NCI-H510A treated with DMSO at 0.1 percent for 48 hours (cell line): ENCODE measurements at regions not wholly inside any gene's neighbourhood (a gene's known extent, or its start where the extent isn't known, plus 50 kb on each side); places are given as distances from the start of the nearest gene placed in this dataset.
"Not testable (repeated sequence)": the region's sequence is repeated elsewhere in the genome, so short reads cannot be mapped to it uniquely, and the experiment has no call there.

Experiments used
- DNase-seq: peaks from one replicate; lab custom pipeline; 2025; lab: John Stamatoyannopoulos, UW

DNA sequence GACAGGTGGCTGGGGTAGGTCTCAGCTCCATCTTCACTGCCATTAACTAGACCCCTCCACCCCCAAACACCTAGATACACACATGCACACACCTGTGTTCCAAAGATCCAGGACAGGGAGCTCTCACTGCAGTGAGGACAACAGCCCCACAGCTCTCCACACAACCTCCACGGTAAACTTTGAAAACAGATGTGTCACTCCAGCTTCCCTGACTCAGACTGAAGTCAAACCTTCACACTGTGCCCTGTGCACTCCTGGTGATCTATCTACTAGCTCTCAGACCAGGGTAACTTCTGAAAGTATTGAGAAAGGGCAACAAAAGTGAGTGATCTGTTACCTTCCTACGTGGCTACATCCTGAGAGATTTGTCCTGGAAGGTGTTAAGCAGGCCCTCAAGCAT, 519.8 kb downstream of the XPNPEP1 start:
- DNase-seq = no peak

DNA sequence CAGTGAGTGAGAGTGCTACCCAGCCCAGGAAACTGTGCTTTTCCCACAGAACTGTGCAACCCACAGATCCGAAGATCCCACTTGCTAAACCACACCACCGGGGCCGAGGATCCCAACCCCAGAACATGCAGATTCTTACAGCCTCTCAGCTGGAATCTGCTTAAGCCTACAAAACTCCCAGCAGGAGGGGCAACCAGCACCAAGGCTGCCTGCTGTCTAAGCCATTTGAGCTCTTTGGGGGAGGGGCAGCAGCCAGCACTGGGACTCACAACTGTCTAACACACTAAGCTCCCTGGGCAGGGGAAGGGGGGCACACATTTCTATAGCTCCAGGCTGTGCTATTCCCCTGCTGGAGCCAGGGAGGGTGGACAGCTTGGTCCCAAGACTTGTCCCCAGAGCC, 529.9 kb downstream of the XPNPEP1 start:
- DNase-seq = no peak

GRCh38 chr10:109386921-109387320, 536.4 kb downstream of the XPNPEP1 start:
- no peak for DNase-seq

GRCh38 chr10:109386101-109386500, 537.2 kb downstream of the XPNPEP1 start:
- no peak for DNase-seq

DNA sequence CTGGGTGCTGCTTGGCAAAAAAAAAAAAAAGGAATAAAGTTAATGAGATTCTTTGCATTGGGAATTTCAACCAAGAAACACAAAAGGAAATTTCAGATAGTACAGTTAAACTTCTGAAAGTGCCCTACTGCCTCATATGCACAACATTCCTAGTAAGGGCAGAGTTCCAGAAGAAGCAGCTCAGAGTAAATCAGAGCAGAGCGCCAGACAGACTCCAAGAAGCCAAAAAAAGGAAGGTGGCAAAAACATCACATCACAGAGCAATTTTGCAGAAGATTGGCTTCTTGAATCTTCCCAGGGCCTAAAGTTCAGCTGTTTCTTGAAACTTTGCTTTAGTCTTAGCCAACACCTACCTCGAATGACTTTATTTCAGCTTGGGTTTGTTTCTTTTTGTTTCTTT, 544.1 kb downstream of the XPNPEP1 start:
- no peak for DNase-seq

DNA sequence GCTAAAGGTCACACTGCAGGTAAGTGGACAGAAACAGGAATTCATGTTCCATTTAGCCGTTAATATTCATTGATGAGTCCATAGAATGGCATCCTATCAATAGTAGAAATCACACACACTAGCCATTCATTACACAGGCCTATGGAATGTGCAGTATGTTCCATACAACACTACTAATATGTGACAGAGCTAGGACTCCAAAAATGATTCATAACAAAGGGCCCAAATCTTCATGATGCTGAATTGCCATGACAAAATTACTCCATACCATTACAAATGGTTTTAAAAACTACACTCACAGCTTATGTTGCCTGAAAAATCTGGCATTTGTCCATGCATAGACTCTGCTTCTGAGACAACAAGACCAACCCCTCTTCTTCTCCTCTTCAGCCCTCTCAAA, 549.1 kb downstream of the XPNPEP1 start:
- no peak for DNase-seq

GRCh38 chr10:109359316-109359715, 564.0 kb downstream of the XPNPEP1 start:
- DNase-seq = no peak

DNA sequence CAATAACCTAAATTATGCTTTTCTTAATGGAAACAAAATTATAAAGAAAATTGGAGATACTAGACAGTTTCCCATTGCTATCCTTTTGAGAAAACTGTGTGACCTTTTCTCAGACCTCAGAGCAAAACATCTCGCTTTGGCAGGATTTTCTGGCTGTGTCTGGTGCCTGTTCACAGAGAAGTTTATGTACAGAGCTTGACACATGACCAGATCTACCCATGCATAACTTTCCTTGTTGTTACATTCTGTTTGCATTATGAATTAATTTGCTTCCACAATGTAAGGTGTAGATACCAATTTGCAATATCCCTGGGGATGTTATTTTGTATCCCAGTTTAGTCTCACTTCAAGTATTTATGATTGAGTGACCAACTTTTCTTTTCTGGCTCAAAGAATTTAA, 565.0 kb downstream of the XPNPEP1 start:
- DNase-seq = no peak

- no peak for DNase-seq
Observed at GRCh38 chr10:109348324-109348723, 575.0 kb downstream of the XPNPEP1 start.

GRCh38 chr10:109343293-109343692, 580.0 kb downstream of the XPNPEP1 start:
- DNase-seq = no peak

DNA sequence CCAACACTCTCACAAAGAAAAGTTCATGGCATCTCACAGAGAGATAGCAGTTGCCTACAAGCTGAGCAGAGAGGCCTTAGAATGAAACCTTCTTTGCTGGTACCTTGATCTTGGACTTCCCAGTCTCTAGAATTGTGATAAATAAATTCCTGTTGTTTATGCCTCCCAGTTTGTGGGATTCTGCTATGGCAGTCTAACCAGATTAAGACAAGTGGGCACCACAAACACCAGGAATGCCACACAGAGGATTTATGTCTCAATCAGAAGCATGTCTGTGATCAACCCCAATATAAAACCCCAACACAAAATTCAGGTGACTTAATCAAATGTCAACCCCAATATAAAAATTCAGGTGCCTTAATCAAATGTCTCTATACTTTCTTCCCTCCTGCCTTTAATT, 581.3 kb downstream of the XPNPEP1 start:
- DNase-seq = no peak

GRCh38 chr10:109328001-109328400, 595.3 kb downstream of the XPNPEP1 start:
- DNase-seq = no peak

GRCh38 chr10:109327266-109327665, 596.0 kb downstream of the XPNPEP1 start:
- no peak for DNase-seq

DNA sequence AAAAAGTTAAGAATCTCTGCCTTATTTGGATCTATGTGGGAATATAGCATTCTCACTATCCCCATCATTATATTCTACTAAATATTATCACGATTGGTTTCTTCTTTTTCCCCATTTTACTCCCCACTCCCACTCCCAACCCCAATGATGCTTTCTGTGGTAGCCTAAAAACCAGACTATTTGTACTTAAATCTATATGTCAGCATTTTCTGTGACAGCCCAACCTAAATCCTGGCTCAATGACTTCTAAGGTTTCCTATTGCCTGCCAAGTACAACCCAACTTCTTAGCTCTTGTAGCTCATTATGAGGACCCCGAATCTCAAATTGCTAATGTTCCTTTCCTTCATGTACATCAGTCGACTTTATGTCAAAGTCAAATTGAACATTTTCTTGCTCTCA, 598.6 kb downstream of the XPNPEP1 start:
- no peak for DNase-seq

- DNase-seq = no peak
Observed at GRCh38 chr10:109317746-109318366, 605.5 kb downstream of the XPNPEP1 start.

DNA sequence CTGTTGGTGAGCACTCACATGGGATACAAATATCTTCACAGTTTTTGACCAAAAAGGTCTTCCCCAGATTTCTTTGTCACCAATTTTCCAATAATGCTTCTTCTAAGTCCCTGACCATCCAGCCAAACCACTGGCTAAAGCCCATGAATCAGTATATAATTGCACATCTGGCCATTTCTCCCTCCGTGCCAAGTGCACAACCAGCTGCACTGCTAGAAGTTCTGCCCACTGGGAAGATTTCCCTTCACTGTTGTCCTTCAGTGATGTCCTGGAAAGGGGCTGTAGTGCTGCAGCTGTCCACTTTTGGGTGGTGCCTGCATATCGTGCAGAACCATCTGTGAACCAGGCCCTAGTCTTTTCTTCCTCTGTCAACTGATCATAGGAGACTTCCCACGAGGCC, 609.3 kb downstream of the XPNPEP1 start:
- not testable (repeated sequence) for DNase-seq

DNA sequence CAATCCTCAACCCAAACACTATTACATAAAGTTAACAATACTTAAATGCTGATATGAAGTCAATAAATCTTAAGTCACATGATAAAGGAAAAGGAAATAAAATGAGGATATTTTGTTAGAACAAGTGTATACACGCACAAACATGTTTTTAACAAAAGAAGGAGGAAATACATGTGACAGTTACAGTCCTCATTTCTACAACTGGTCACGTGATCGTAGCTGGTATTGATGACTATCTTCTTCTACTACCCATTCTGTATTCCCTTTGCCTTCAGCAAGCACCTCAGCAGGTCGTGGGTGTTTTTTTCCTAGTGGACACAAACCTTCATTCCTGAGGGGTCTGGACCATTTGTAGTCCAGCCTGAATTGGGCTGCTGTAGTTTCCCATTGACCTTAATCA, 610.8 kb downstream of the XPNPEP1 start:
- DNase-seq = not testable (repeated sequence)

- no peak for DNase-seq
Observed at GRCh38 chr10:109308971-109309370, 614.3 kb downstream of the XPNPEP1 start.

DNA sequence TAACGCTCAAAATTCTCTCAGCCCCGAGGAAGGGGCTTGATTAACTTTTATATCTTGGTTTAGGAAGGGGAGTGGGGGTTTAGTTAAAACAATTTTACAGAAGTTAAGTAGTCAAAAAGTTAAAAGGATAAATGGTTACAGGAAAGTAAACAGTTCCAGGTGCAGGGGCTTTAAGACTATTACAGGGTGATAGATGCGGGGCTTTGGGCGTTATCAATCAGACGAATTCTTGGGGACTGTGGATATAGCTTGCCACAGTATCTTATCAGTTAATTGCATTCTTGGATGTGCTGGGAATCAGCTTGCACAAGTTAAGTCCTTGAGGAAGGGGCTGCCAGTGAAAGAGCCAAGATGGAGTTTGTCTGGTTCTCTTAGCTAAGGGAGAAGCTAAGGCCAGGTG, 616.2 kb downstream of the XPNPEP1 start:
- DNase-seq = not testable (repeated sequence)

DNA sequence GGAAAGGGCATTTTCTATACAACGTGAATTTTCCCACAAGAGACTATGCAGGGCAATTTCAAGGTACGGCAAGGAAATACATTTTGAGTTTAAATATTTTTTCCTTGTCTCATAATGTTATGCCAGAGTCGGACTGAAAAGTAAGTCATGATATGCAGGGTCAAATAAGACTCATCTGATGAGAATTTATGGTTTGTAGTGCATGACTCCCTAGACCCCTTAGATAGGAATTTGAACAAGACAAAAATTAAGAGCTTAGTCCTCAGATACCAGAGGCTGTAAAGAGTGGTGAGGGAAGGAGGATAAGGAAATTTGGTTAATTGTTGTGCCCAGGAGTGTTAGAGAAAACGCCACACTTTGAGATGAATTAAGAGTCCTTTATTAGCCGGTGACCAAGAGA, 616.6 kb downstream of the XPNPEP1 start:
- no peak for DNase-seq

- no peak for DNase-seq
Observed at GRCh38 chr10:109287858-109288257, 635.5 kb downstream of the XPNPEP1 start.

- no peak for DNase-seq
Observed at GRCh38 chr10:109282510-109282909, 640.8 kb downstream of the XPNPEP1 start.

DNA sequence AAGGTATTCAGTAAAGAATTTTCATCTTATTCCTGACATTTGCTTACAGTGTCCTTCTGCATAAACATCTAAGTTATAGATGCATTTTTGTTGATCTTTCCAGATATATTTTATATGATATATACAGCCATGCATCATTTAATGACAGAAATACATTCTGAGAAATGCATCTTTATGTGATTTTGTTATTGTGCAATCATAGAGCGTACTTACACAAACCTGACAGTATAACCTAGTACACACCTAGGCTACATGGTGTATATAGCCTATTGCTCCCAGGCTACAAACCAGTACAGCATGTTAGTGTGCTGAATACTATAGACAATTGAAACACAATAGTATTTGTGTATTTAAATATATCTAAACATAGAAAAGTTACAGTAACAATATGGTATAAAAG, 642.0 kb downstream of the XPNPEP1 start:
- no peak for DNase-seq

DNA sequence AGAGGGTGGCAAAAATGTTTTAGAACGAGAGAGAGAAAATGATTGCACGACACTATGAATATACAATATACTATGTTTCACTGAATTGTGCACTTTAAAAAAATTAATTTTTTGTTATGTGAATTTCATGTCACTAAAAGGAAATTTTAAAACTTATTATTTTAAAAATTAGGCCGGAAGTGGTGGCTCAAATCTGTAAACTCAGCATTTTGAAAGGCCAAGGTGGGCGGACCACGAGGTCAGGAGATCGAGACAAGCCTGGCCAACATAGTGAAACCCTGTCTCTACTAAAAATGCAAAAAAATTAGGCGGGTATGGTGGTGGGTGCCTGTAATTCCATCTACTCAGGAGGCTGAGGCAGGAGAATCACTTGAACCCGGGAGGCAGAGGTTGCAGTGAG, 642.5 kb downstream of the XPNPEP1 start:
- no peak for DNase-seq

GRCh38 chr10:109277456-109277855, 645.9 kb downstream of the XPNPEP1 start:
- no peak for DNase-seq
